ENCODE measurements at regions not wholly inside any gene's neighbourhood (a gene's known extent, or its start where the extent isn't known, plus 50 kb on each side); places are given as distances from the start of the nearest gene placed in this dataset.

GRCh38 chr14:83734431-83734830 lies 1795.5 kb upstream of the FLRT2 start:
- TF ChIP-seq CTCF (IDR thresholded peaks at IDR 0.05) (no peak), POLR2AphosphoS5 (IDR thresholded peaks at IDR 0.05) (no peak), POLR2A (IDR thresholded peaks at IDR 0.05) (no peak)

Data from sigmoid colon (tissue), 4 donors.